Retinal pigment epithelial cell (primary cell): ENCODE measurements at regions not wholly inside any gene's neighbourhood (a gene's known extent, or its start where the extent isn't known, plus 50 kb on each side); places are given as distances from the start of the nearest gene placed in this dataset.

Source experiments
- DNase-seq: peaks from one replicate; pipeline ENCODE4 v3.0.0-alpha.2; 2010; ENCODE audit warnings: low read depth
- H3K4me3 ChIP-seq: 2 replicates; pipeline ENCODE4 v1.5.1; 2011; ENCODE audit warnings: mild to moderate bottlenecking, low read length, control low read depth, moderate library complexity
- TF ChIP-seq, protein P1 (sequence below): conservative IDR thresholded peaks from 2 replicates; pipeline ENCODE4 v1.5.1; 2011; ENCODE audit warnings: low read depth, low read length, control low read depth, inconsistent platforms

DNA sequence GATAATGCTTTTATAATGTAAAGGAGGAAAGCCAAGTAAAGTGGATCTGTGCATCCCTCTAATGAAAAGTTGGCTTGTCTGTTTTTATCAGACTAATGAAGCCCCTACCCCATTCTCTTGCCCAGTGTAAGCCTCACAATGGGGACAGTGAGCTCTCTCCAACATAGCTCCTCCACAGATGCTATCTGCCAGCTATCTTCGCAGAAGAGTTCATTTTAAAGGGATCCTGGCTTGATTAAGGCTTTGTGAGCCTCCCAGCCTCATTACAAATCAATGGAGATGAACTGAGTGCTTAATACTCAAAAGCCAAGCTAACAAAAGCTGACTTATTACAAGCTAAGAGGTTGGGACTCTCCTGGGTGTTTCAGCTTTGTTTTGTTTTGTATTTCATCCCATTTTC, 514.7 kb downstream of the NUF2 start:
- TF ChIP-seq, protein P1, sequence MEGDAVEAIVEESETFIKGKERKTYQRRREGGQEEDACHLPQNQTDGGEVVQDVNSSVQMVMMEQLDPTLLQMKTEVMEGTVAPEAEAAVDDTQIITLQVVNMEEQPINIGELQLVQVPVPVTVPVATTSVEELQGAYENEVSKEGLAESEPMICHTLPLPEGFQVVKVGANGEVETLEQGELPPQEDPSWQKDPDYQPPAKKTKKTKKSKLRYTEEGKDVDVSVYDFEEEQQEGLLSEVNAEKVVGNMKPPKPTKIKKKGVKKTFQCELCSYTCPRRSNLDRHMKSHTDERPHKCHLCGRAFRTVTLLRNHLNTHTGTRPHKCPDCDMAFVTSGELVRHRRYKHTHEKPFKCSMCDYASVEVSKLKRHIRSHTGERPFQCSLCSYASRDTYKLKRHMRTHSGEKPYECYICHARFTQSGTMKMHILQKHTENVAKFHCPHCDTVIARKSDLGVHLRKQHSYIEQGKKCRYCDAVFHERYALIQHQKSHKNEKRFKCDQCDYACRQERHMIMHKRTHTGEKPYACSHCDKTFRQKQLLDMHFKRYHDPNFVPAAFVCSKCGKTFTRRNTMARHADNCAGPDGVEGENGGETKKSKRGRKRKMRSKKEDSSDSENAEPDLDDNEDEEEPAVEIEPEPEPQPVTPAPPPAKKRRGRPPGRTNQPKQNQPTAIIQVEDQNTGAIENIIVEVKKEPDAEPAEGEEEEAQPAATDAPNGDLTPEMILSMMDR = no peak
- no peak for DNase-seq
- no peak overlapping the region for H3K4me3 ChIP-seq

DNA sequence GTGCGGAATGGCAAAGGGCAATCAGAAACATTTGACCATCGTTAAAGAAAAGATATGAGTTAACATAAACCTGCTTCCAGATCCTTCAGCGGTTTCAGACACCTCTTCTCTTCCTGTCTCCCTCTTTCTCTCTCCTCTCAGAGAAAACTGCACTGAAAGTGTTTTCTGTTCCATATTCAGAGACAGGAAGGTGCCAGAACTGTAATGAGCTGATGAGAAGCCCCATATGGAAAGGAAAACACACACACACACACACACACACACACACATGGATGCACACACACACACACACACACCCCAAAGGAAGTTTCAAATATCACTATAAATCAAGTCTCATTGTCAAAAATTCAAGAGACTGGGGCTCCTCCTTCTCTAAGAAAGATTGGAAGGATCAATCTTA, 515.5 kb downstream of the NUF2 start:
- DNase-seq = no peak
- H3K4me3 ChIP-seq = no peak overlapping the region
- TF ChIP-seq, protein P1 = no peak

DNA sequence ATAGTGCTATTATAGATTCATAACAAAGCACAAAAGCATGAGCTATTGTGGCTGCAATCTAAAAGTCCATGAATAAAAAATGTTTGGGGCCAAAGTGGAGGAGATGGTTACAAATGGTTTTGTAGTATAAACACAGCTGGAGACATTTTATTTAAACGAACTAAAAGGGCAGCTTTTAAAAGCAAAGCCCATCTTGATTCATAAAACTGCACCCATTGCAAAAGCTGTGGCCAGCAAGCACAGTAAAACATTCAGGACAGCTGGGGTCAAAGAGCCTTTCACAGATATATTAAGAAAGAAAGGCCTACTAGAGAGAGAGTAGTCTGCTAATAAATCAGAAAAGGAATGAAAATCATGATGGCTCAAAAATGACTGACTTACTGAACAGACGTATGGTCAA, 520.8 kb downstream of the NUF2 start:
- TF ChIP-seq, protein P1 = no peak
- DNase-seq = no peak
- no peak overlapping the region for H3K4me3 ChIP-seq

DNA sequence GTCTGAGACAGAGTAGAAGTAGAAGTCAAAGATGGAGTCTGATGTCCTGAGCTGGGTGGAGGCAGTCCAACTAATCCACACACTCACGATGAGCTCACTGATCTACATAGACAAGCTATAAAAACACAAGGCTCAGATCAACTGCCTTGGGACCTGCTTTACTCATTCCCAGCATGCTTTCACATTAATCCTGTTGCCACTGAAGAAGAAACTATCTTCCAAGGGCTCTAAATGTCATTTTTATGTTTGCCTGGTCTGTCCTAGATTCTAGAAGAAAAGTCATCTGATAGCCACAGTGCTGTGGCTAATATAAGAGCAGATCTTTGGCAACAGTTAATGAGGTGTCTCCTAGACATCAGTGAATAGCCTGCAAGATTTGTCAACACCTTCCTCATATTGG, 522.7 kb downstream of the NUF2 start:
- TF ChIP-seq, protein P1 = no peak
- no peak for DNase-seq
- H3K4me3 ChIP-seq = no peak overlapping the region

DNA sequence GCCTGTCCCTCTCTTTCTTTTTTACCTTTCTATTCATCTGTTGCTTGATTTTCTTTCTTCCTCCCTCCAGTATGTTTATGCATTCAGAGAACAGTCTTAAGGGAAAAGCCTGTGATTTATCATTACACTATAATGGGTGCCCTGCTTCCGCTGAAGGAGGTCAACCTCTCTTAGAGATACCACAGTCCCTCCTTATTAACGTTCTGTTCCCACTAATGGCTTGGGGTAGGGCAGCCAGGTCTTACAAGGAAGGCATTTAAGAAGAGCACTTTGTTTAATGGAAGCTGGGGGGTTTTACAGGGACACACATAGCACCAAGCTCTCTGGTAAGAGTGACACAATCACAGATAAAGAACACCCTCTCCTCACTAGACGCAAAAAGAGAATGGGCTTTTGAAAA, 523.5 kb downstream of the NUF2 start:
- TF ChIP-seq, protein P1 = no peak
- no peak overlapping the region for H3K4me3 ChIP-seq
- DNase-seq = no peak

DNA sequence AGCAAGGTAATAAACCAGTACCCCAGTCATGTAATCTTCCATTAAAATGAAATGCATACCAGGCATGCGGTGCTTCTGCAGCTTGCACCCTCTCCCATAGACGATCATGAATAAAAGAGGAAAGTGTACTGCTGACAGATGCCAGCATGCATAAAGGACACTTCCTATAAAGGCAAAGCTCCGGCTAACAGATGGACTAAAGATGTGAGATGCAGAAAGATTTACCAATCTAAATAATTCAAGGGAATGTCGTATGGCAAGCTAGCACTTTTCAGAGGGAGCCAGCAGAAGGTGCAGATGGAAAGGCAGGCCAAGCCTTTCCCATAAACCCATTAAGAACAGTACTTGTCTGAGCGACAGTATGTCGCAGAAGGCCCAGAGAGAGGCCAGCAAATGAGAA, 542.0 kb downstream of the NUF2 start:
- no peak for DNase-seq
- TF ChIP-seq, protein P1 = no peak
- no peak overlapping the region for H3K4me3 ChIP-seq

DNA sequence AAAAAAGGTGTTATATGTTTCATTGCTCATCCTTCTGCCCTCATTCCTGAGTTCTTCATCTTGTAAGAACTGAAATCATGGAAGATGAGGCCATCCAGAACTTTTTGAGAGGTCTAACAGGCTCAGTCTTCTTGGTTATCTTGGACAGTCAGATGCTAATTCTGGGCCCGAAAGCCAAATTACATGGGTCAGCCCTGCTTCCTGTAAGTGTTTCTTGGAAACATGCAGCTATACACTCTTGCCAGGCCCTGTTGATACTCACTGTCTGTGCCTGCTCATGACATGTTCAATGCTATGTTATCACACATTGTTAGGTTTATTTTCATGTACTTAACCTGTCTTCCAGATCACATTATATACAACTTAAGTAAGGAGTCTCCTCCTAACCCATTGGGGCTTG, 542.5 kb downstream of the NUF2 start:
- H3K4me3 ChIP-seq = no peak overlapping the region
- TF ChIP-seq, protein P1 = no peak
- DNase-seq = no peak
